Tibial nerve (tissue), 4 donors: ENCODE measurements at regions not wholly inside any gene's neighbourhood (a gene's known extent, or its start where the extent isn't known, plus 50 kb on each side); places are given as distances from the start of the nearest gene placed in this dataset.

ENCODE experiments used
- DNase-seq, 2 donors: peaks; one replicate each; pipeline ENCODE4 v3.0.0-alpha.2; 2019; ENCODE audit warnings: low spot score in 2 of 2
- H3K27ac ChIP-seq, 4 donors: fragments of 200-600 bp; sonication (generic) in 3 of 4; one replicate each; pipeline ENCODE4 v1.5.1; 2017 to 2019; ENCODE audit warnings: mild to moderate bottlenecking in 1 of 4
- H3K27me3 ChIP-seq, 2 donors: fragments of 200-600 bp; sonication (generic) in 1 of 2; one replicate each; pipeline versions ENCODE4 v1.5.1 to v1.6.0; 2017 to 2019
- H3K36me3 ChIP-seq, 3 donors: fragments of 200-600 bp; sonication (generic); one replicate each; pipeline ENCODE4 v1.5.1; 2018 to 2019
- H3K4me1 ChIP-seq, 4 donors: fragments of 200-600 bp; sonication (generic) in 3 of 4; one replicate each; pipeline ENCODE4 v1.5.1; 2017 to 2019
- H3K4me3 ChIP-seq, 4 donors: fragments of 200-600 bp; sonication (generic) in 3 of 4; one replicate each; pipeline ENCODE4 v1.5.1; 2017 to 2019; ENCODE audit warnings: mild to moderate bottlenecking in 1 of 4, moderate library complexity in 1 of 4
- H3K9me3 ChIP-seq, 4 donors: fragments of 200-600 bp; sonication (generic) in 3 of 4; one replicate each; pipeline ENCODE4 v1.5.1; 2017 to 2019
- CTCF ChIP-seq, 5 experiments: fragments of 200-600 bp in 3 of 5; fragments of 450-650 bp in 2 of 5; sonication (generic) in 3 of 5; IDR thresholded peaks; one replicate each; pipeline ENCODE4 v1.5.1; 2016 to 2019; ENCODE audit warnings: antibody characterized with exemption in 5 of 5, mild to moderate bottlenecking in 3 of 5, moderate library complexity in 2 of 5
- EP300 ChIP-seq, 2 donors: sonication (generic); formaldehyde crosslinking; IDR thresholded peaks; one replicate each; pipeline ENCODE4 v1.6.1; 2017; ENCODE audit warnings: antibody characterized with exemption in 2 of 2, mild to moderate bottlenecking in 1 of 2
- POLR2A ChIP-seq, 2 donors: fragments of 450-650 bp; IDR thresholded peaks; one replicate each; pipeline ENCODE4 v1.6.1; 2017; ENCODE audit warnings: antibody characterized with exemption in 2 of 2, mild to moderate bottlenecking in 2 of 2, moderate library complexity in 2 of 2
- WGBS, 2 donors: methylation state at CpG; one replicate each; pipeline ENCODE4 v1.1.5; 2018; 5-methylcytosine and 5-hydroxymethylcytosine counted together

- Histone ChIP-seq H3K9me3 (no peaks in the 10 kb centered on the region), H3K4me1 (peaks cover 0 to 5% (median 2%) of the 10 kb centered on the region in 4 donors), H3K36me3 (no peaks in the 10 kb centered on the region), H3K4me3 (no peak overlapping the region), H3K27me3 (no peaks in the 10 kb centered on the region), H3K27ac (no peak overlapping the region)
- TF ChIP-seq CTCF (IDR thresholded peaks at IDR 0.05) (no peak), EP300 (IDR thresholded peaks at IDR 0.05) (no peak), POLR2A (IDR thresholded peaks at IDR 0.05) (no peak)
- DNase-seq, result no peak
- 68 to 85% methylated on average over 2 of the region's 2 CpGs for WGBS, 2 donors
Observed at GRCh38 chr2:146226077-146226476, 1618.8 kb upstream of the ACVR2A start.

- H3K36me3 ChIP-seq, result no peaks in the 10 kb centered on the region
- no peaks in the 10 kb centered on the region for H3K4me1 ChIP-seq
- H3K27ac ChIP-seq, result no peak overlapping the region
- no peak for DNase-seq
- H3K27me3 ChIP-seq, result no peaks in the 10 kb centered on the region
- H3K4me3 ChIP-seq, result no peak overlapping the region
- no peaks in the 10 kb centered on the region for H3K9me3 ChIP-seq
- TF ChIP-seq CTCF (IDR thresholded peaks at IDR 0.05) (no peak), POLR2A (IDR thresholded peaks at IDR 0.05) (no peak), EP300 (IDR thresholded peaks at IDR 0.05) (no peak)
- 68 to 81% methylated on average over 2 of the region's 2 CpGs for WGBS, 2 donors
Observed at GRCh38 chr2:146221826-146222225, 1623.0 kb upstream of the ACVR2A start.

- Histone ChIP-seq H3K9me3 (no peaks in the 10 kb centered on the region), H3K36me3 (no peaks in the 10 kb centered on the region), H3K4me1 (no peaks in the 10 kb centered on the region), H3K4me3 (no peak overlapping the region), H3K27me3 (no peaks in the 10 kb centered on the region), H3K27ac (no peak overlapping the region)
- no peak for DNase-seq
- TF ChIP-seq CTCF (IDR thresholded peaks at IDR 0.05) (no peak), POLR2A (IDR thresholded peaks at IDR 0.05) (no peak), EP300 (IDR thresholded peaks at IDR 0.05) (no peak)
Observed at GRCh38 chr2:146220957-146221356, 1623.9 kb upstream of the ACVR2A start.

GRCh38 chr2:146214394-146214929 lies 1630.4 kb upstream of the ACVR2A start:
- no peaks in the 10 kb centered on the region for H3K9me3 ChIP-seq
- no peak overlapping the region for H3K27ac ChIP-seq
- no peak for DNase-seq
- no peak overlapping the region for H3K4me3 ChIP-seq
- no peak for TF ChIP-seq CTCF (IDR thresholded peaks at IDR 0.05)
- no peak for TF ChIP-seq POLR2A (IDR thresholded peaks at IDR 0.05)
- TF ChIP-seq EP300 (IDR thresholded peaks at IDR 0.05), result no peak
- 93 to 96% methylated on average over 2 of the region's 2 CpGs for WGBS, 2 donors
- no peaks in the 10 kb centered on the region for H3K4me1 ChIP-seq
- H3K36me3 ChIP-seq, result no peaks in the 10 kb centered on the region
- H3K27me3 ChIP-seq, result no peaks in the 10 kb centered on the region

GRCh38 chr2:146213674-146214073 lies 1631.2 kb upstream of the ACVR2A start:
- DNase-seq, result no peak
- no peak overlapping the region for H3K27ac ChIP-seq

More at GRCh38 chr2:146213674-146214073, 1631.2 kb upstream of the ACVR2A start:
- H3K4me1 ChIP-seq, result no peaks in the 10 kb centered on the region
- H3K27me3 ChIP-seq, result no peaks in the 10 kb centered on the region
- no peak overlapping the region for H3K4me3 ChIP-seq
- no peaks in the 10 kb centered on the region for H3K36me3 ChIP-seq
- no peaks in the 10 kb centered on the region for H3K9me3 ChIP-seq
- TF ChIP-seq CTCF (IDR thresholded peaks at IDR 0.05), result no peak
- no peak for TF ChIP-seq POLR2A (IDR thresholded peaks at IDR 0.05)
- TF ChIP-seq EP300 (IDR thresholded peaks at IDR 0.05), result no peak
